HUES48 (cell line): ENCODE measurements at regions not wholly inside any gene's neighbourhood (a gene's known extent, or its start where the extent isn't known, plus 50 kb on each side); places are given as distances from the start of the nearest gene placed in this dataset.
"Not testable (repeated sequence)": the region's sequence is repeated elsewhere in the genome, so short reads cannot be mapped to it uniquely, and the experiment has no call there.

Experiments used
- H3K27ac ChIP-seq: one replicate; pipeline ENCODE4 v1.7.0; 2013; ENCODE audit warnings: low read depth, low read length, inconsistent platforms
- H3K27me3 ChIP-seq: 2 replicates; pipeline ENCODE4 v1.6.1; 2013; ENCODE audit warnings: mild to moderate bottlenecking, low read length; ENCODE audit not compliant: control insufficient read depth, insufficient read depth
- H3K36me3 ChIP-seq: 2 replicates; pipeline ENCODE4 v1.6.1; 2013; ENCODE audit warnings: low read length; ENCODE audit not compliant: control insufficient read depth, insufficient read depth
- H3K4me1 ChIP-seq: 2 replicates; pipeline ENCODE4 v1.6.1; 2013; ENCODE audit warnings: mild to moderate bottlenecking, low read length; ENCODE audit not compliant: control insufficient read depth, insufficient read depth
- H3K4me3 ChIP-seq: 2 replicates; pipeline ENCODE4 v1.5.1; 2013; ENCODE audit warnings: mild to moderate bottlenecking, low read depth, low read length
- H3K9ac ChIP-seq: 2 replicates; pipeline ENCODE4 v1.6.1; 2013; ENCODE audit warnings: mild to moderate bottlenecking, low read depth, low read length, moderate library complexity
- H3K9me3 ChIP-seq: 2 replicates; pipeline ENCODE4 v1.6.1; 2013; ENCODE audit warnings: low read length; ENCODE audit not compliant: control insufficient read depth, insufficient read depth

DNA sequence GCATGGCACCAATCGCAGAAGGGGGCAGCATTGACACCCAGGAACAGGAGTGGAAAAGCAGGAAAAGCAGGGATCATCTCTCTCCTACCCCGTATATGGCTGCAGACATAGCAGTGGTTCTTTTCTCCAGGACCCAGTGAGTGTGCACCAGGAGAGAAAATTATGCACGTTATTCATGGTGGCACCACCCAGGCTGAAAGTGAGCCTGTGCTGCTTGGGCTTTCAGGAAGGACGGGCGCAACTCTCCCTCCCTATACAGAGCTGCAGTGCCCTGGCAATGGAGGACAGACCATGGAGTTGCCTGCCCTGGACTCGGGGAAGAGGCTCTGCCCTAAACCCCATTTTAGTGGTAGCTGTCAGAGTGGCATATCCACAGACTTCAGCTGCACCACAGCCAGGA lies 132.1 kb downstream of the PPIAL4A start:
- H3K9me3 ChIP-seq, H3K4me1 ChIP-seq, H3K27me3 ChIP-seq, H3K27ac ChIP-seq, H3K9ac ChIP-seq, H3K36me3 ChIP-seq: not testable (repeated sequence)
- H3K4me3 ChIP-seq: peak overlapping the region; percentile 54

DNA sequence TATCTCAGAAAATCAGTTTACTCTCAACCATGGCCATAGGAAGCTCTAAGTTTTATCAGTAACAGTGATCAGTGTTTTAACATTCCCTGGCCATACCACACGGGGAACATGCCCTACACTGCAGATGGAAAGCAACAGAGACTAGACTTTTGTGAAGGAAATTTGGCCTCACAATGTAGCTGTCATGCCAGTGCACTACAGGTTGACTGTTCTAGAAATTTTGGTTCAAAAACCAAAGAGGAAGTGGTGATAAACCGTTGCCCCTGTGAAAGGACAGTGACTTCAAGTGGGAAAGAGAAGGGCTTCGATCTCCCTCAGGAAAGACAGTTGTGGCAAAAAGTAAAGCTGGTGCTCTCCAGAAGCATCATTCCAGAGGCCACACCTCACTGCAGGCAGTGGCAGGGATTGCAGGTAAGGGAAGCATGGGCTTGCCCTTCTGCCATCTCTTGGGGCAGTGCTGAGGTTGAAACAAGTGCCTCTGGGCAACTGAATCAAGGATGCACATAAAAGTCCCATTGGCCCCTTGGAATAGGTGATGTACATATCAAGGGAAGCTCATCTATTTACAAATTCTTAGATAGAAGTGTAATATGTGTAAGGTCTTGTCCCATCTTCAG lies 143.4 kb downstream of the PPIAL4A start:
- H3K9me3 ChIP-seq, H3K27ac ChIP-seq, H3K9ac ChIP-seq, H3K27me3 ChIP-seq, H3K4me1 ChIP-seq, H3K36me3 ChIP-seq, H3K4me3 ChIP-seq: not testable (repeated sequence)

DNA sequence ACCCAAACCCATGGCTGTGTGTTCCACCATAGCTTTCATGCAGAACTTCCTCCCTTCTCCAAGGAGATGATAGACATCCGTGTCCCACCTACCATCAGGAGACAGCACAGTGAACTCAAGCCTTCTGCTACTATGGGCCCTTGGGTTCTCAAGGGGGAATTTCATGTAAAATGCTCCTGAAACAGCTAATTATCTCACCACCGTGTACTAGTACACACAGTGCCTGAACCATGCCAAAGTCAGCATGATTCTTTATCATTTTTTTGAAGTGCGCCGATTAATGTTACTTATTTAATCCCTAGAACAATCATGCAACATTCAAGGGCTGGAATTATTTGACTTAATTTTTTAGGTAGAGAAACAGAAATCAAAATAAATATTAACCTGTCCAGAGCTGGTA lies 147.2 kb downstream of the PPIAL4A start:
- H3K9me3 ChIP-seq, H3K27ac ChIP-seq, H3K9ac ChIP-seq, H3K4me3 ChIP-seq, H3K36me3 ChIP-seq, H3K4me1 ChIP-seq, H3K27me3 ChIP-seq: not testable (repeated sequence)

DNA sequence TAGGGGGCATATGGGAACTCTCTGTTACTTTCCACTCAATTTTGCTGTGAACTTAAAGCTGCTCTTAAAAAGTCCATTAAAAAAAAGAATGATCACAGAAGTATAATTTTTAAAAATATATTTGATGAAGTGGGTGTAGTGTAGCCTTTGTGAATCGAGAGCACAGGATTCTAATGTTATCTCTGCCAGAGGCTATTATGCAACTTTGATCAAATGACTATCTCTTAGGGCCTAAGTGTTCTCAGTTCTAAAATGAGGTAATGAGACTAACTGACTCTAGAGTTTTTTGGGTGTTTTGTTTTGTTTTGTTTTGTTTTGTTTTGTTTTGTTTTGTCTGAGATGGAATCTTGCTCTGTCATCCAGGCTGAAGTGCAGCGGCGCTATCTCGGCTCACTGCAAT lies 143.2 kb downstream of the FAM72B start:
- H3K9me3 ChIP-seq, H3K9ac ChIP-seq, H3K36me3 ChIP-seq, H3K27ac ChIP-seq, H3K4me1 ChIP-seq, H3K4me3 ChIP-seq, H3K27me3 ChIP-seq: not testable (repeated sequence)

DNA sequence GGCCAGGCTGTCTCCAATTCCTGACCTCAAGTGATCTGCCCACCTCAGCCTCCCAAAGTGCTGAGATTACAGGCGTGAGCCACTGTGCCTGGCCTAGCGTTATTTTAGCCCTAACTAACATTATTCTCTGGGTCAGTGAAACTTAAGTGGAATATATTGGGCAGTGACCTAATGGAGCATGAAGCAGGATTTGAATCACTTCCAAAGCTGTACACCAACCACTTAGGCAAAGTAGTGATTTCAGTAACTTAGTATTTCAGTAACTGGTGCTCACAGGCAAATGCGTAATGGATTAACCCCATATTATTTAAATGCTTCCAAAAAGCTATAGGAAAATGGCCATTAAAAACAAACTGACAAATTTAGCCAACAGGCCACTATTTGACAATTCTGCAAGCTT lies 142.6 kb downstream of the FAM72B start:
- not testable (repeated sequence) for H3K27me3 ChIP-seq, H3K4me1 ChIP-seq, H3K9me3 ChIP-seq, H3K9ac ChIP-seq, H3K27ac ChIP-seq, H3K36me3 ChIP-seq, H3K4me3 ChIP-seq

DNA sequence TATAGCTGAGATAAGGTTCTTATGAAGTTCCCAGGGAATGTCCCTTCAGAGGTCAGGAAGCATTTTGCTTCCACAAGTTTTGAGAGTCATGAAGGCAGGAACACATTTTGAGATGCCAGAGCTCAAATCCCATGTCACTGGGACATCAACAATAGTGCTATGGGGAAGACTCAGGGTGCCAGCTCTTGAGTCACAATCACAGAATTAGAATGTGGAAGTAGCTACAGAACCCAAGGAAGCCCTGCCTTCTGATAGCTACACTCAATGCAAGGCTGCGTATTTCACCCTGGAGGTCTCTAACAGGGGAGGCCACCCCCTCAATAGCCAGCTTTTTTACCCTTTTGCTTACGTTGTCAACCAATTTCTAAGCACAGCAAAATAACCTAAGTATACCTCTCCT lies 141.3 kb downstream of the FAM72B start:
- not testable (repeated sequence) for H3K4me3 ChIP-seq, H3K9me3 ChIP-seq

DNA sequence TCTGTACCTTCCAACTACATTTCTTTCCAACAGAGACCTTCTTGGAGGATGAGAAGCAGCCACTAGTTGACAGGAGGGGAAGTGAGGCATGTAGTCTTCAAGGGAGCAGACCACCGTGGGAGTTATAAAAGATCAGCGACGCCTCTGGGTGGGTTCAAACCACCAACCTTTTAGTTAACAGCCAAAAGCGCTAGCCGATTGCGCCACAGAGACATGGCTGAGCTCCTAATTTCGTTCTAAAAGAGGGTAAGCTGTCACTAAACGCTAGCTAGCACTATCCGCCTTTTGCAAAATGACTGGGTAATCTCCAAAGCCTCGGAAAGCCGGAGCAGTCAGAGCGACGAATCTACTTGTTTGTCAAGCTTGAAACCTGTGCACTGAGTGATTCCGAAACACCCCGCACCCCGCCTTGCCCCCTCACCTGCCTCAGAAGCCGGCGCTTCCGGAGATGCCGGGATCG lies 135.8 kb downstream of the FAM72B start:
- not testable (repeated sequence) for H3K27me3 ChIP-seq, H3K9me3 ChIP-seq, H3K9ac ChIP-seq, H3K4me1 ChIP-seq, H3K27ac ChIP-seq, H3K36me3 ChIP-seq
- peak overlapping the region; percentile 46; the same call in 1 of the 2 replicates for H3K4me3 ChIP-seq

More for the DNA sequence above, 141.3 kb downstream of the FAM72B start:
- H3K4me1 ChIP-seq, H3K36me3 ChIP-seq, H3K9ac ChIP-seq, H3K27me3 ChIP-seq, H3K27ac ChIP-seq: not testable (repeated sequence)

DNA sequence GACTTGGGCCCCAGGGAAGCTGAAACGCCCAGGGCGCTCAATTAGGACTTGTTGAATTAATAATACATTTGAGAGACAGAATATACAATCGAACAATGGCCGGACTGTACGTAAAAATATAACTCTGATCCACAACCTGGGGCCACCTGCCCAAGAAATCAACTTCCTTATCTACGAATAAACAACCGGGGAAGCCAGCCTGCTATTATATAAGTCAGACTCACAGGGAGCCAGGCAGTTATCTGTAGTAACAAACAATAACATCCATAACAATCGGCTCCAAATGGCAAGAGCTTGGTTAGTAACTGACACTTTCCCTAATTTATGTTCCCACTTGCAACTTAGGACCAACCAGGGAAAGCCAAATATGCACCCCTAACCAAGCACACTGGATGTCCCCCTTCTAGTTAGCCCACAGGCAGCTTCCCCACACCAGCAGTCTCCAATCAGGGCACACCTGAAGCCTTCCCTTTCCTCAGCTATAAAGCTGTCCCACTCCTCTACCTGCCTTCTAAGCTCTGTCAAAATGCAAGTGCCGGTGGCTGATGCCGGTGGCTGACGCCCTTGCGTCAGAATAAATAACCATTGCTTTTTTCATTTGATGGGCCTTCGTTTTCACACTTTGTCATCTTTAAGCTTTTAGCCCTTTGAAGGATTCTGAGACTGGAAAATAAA lies 135.2 kb downstream of the FAM72B start:
- H3K9ac ChIP-seq, H3K4me1 ChIP-seq, H3K9me3 ChIP-seq, H3K27ac ChIP-seq, H3K36me3 ChIP-seq, H3K27me3 ChIP-seq: not testable (repeated sequence)
- H3K4me3 ChIP-seq: peak overlapping the region; percentile 46; the same call in 1 of the 2 replicates

DNA sequence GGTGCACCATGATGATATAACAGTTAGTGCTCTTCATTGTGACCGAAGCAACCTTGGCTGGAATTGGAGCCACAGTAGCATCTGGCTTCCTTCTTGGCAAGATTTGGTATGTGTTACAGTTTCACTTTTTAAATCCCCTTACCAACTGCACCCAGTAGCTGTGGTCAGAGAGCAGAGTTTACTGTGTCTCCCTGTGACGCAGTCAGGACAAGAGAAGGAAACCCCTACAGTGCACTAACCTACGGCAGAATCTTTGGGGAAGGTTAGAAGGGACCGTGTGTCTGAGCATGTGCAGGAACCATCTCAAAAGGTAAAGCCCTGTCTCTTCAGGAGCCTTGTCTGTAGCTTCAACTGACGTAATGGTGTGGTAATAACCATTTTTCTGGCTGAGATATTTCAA lies 134.0 kb downstream of the FAM72B start:
- H3K4me3 ChIP-seq, H3K27ac ChIP-seq, H3K4me1 ChIP-seq, H3K9me3 ChIP-seq, H3K9ac ChIP-seq, H3K27me3 ChIP-seq, H3K36me3 ChIP-seq: not testable (repeated sequence)

DNA sequence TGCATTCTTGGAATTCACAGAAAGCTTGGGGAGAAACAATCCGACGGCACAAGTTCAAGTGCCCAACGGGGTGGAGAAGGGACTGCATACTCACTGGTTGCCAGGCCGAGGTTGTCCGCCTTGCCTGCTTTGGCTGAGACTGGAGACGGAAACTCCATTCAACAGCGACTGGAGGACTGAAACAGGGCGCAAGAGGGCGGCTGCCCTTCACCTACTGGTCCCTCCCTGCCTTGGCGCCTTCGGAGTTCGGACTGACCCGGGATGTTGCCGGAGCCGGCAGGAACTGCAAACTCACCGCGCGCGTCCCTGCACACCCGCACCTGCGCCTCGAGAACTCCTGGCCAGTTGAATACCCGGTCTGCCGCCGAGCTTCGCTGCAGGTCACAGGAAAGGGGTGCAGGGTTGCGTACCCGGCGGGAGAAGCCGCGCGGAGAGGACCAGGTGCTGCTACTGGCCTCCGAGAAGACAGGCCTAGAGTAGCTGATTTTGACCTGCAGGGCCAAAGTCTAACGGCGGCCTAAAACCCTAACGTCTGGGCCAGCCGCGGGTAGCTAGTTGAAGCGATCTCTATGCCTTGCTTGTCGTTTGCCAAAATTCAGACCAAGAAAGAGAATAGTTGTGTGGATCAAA lies 132.9 kb downstream of the FAM72B start:
- H3K27ac ChIP-seq, H3K9me3 ChIP-seq, H3K36me3 ChIP-seq, H3K4me1 ChIP-seq, H3K9ac ChIP-seq, H3K27me3 ChIP-seq: not testable (repeated sequence)
- H3K4me3 ChIP-seq: peak overlapping the region; percentile 47

DNA sequence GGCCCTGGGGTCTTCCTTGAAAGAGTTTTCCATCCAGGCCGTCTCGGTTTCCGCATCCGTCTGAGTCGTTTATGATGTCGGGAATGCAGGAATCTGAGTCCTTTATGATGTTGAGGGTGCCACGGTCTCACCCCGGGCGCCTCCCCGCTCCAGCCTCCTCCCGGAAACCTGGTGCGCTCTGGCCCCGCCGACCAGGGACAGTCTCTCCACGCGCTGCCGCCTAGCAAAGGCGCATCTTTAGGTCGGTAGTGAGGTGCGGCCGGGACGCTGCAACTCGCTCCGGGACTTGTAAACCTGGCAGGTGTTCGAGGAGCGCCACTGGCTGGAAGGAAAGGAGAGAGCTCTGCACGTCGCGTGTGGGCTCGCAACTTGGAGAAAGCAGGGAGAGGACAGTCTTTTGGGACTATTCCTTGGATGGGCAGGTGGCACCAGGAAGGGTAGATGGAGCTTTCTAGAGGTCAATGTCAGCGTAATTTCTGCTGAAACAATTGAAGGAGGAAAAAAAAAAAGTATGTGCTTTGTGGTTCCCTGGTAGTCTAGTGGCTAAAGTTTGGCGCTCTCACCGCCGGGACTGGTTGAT lies 132.0 kb downstream of the FAM72B start:
- H3K27me3 ChIP-seq, H3K9ac ChIP-seq, H3K9me3 ChIP-seq, H3K36me3 ChIP-seq, H3K4me1 ChIP-seq, H3K27ac ChIP-seq: not testable (repeated sequence)
- H3K4me3 ChIP-seq: peak overlapping the region; percentile 52
